HEK293 (cell line): ENCODE measurements at regions not wholly inside any gene's neighbourhood (a gene's known extent, or its start where the extent isn't known, plus 50 kb on each side); places are given as distances from the start of the nearest gene placed in this dataset.

Source experiments
- CTCF ChIP-seq: fragments of 450-650 bp; formaldehyde crosslinking; IDR thresholded peaks from 2 replicates; pipeline ENCODE4 v1.5.1; 2016; ENCODE audit warnings: missing biosample characterization, missing genetic modification characterization
- PATZ1 ChIP-seq: fragments of 450-650 bp; formaldehyde crosslinking; IDR thresholded peaks from 2 replicates; pipeline ENCODE4 v1.5.1; 2016; ENCODE audit warnings: missing biosample characterization, missing genetic modification characterization
- PRDM10 ChIP-seq: fragments of 450-650 bp; formaldehyde crosslinking; IDR thresholded peaks from 2 replicates; pipeline ENCODE4 v1.5.1; 2016; ENCODE audit warnings: missing biosample characterization, missing genetic modification characterization
- RBAK ChIP-seq: fragments of 450-650 bp; formaldehyde crosslinking; IDR thresholded peaks from 2 replicates; pipeline ENCODE4 v1.5.1; 2016; ENCODE audit warnings: missing biosample characterization, missing genetic modification characterization
- ZBTB20 ChIP-seq: fragments of 450-650 bp; formaldehyde crosslinking; IDR thresholded peaks from 2 replicates; pipeline ENCODE4 v1.5.1; 2016; ENCODE audit warnings: missing biosample characterization, missing genetic modification characterization
- ZBTB6 ChIP-seq: fragments of 450-650 bp; formaldehyde crosslinking; IDR thresholded peaks from 2 replicates; pipeline ENCODE4 v1.5.1; 2017; ENCODE audit warnings: missing biosample characterization, missing genetic modification characterization
- ZNF292 ChIP-seq: fragments of 450-650 bp; formaldehyde crosslinking; IDR thresholded peaks from 2 replicates; pipeline ENCODE4 v1.5.1; 2016; ENCODE audit warnings: low read depth, missing biosample characterization, missing genetic modification characterization, borderline replicate concordance
- ZNF335 ChIP-seq: fragments of 450-650 bp; formaldehyde crosslinking; conservative IDR thresholded peaks from 2 replicates; pipeline ENCODE4 v1.5.1; 2016; ENCODE audit warnings: missing biosample characterization, missing genetic modification characterization
- ZNF391 ChIP-seq: fragments of 450-650 bp; formaldehyde crosslinking; IDR thresholded peaks from 2 replicates; pipeline ENCODE4 v1.5.1; 2016; ENCODE audit warnings: low read depth, missing biosample characterization, missing genetic modification characterization, borderline replicate concordance
- ZNF529 ChIP-seq: fragments of 450-650 bp; formaldehyde crosslinking; IDR thresholded peaks from 2 replicates; pipeline ENCODE4 v1.5.1; 2017; ENCODE audit warnings: missing genetic modification characterization, missing biosample characterization; ENCODE audit not compliant: insufficient replicate concordance
- ZNF585B ChIP-seq: fragments of 450-650 bp; formaldehyde crosslinking; IDR thresholded peaks from 2 replicates; pipeline ENCODE4 v1.5.1; 2016; ENCODE audit warnings: missing biosample characterization, missing genetic modification characterization
- ZNF792 ChIP-seq: fragments of 450-650 bp; formaldehyde crosslinking; IDR thresholded peaks from 2 replicates; pipeline ENCODE4 v1.5.1; 2016; ENCODE audit warnings: missing biosample characterization, missing genetic modification characterization
- TF ChIP-seq, protein P1 (sequence below): fragments of 450-650 bp; formaldehyde crosslinking; IDR thresholded peaks from 2 replicates; pipeline ENCODE4 v1.5.1; 2016; ENCODE audit warnings: missing biosample characterization, missing genetic modification characterization

- TF ChIP-seq PATZ1 (tag by site-specific recombination) (no peak), CTCF (no peak), PRDM10 (tag by site-specific recombination) (no peak), ZNF292 (tag by site-specific recombination) (no peak), ZNF529 (tag by site-specific recombination) (no peak), ZNF792 (tag by site-specific recombination) (no peak), ZNF335 (no peak), ZNF585B (tag by site-specific recombination) (no peak), ZNF391 (tag by site-specific recombination) (no peak), ZBTB6 (no peak), RBAK (no peak), ZBTB20 (tag by site-specific recombination) (no peak)
- TF ChIP-seq, protein P1, sequence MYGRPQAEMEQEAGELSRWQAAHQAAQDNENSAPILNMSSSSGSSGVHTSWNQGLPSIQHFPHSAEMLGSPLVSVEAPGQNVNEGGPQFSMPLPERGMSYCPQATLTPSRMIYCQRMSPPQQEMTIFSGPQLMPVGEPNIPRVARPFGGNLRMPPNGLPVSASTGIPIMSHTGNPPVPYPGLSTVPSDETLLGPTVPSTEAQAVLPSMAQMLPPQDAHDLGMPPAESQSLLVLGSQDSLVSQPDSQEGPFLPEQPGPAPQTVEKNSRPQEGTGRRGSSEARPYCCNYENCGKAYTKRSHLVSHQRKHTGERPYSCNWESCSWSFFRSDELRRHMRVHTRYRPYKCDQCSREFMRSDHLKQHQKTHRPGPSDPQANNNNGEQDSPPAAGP (tag by site-specific recombination), result no peak
Observed at GRCh38 chr9:1717882-1718281, 297.3 kb upstream of the SMARCA2 start.
